KMS-11 (cell line): ENCODE measurements at regions not wholly inside any gene's neighbourhood (a gene's known extent, or its start where the extent isn't known, plus 50 kb on each side); places are given as distances from the start of the nearest gene placed in this dataset.

Experiments
- H2AFZ ChIP-seq: fragments of 200-600 bp; sonication (generic); 2 replicates; pipeline ENCODE4 v1.6.1; 2016; ENCODE audit warnings: antibody characterized with exemption, mixed run types, low read depth
- H3K27ac ChIP-seq: fragments of 200-600 bp; sonication (generic); 2 replicates; pipeline ENCODE4 v1.6.1; 2016; ENCODE audit warnings: mild to moderate bottlenecking, mixed run types
- H3K27me3 ChIP-seq: fragments of 200-600 bp; sonication (generic); 2 replicates; pipeline ENCODE4 v1.6.1; 2017; ENCODE audit warnings: mild to moderate bottlenecking, low read depth, mixed run types, moderate library complexity; ENCODE audit not compliant: insufficient read depth
- H3K36me3 ChIP-seq: fragments of 200-600 bp; sonication (generic); 2 replicates; pipeline ENCODE4 v1.6.1; 2017; ENCODE audit warnings: mild to moderate bottlenecking, mixed run types; ENCODE audit not compliant: insufficient read depth
- H3K4me1 ChIP-seq: fragments of 200-600 bp; sonication (generic); 2 replicates; pipeline ENCODE4 v1.6.1; 2016; ENCODE audit warnings: mild to moderate bottlenecking, low read depth, mixed run types; ENCODE audit not compliant: poor library complexity, severe bottlenecking
- H3K4me2 ChIP-seq: fragments of 200-600 bp; sonication (generic); 2 replicates; pipeline ENCODE4 v1.7.0; 2016; ENCODE audit warnings: mild to moderate bottlenecking, mixed run types
- H3K4me3 ChIP-seq: fragments of 200-600 bp; sonication (generic); IDR thresholded peaks from 2 replicates; pipeline ENCODE4 v1.6.1; 2017; ENCODE audit warnings: low read depth, low read length, mixed read lengths; ENCODE audit not compliant: insufficient read depth
- H3K79me2 ChIP-seq: fragments of 200-600 bp; sonication (generic); 2 replicates; pipeline ENCODE4 v1.6.1; 2016; ENCODE audit warnings: low read depth, mixed run types; ENCODE audit not compliant: insufficient read depth
- H3K9ac ChIP-seq: fragments of 200-600 bp; sonication (generic); 2 replicates; pipeline ENCODE4 v1.6.1; 2016; ENCODE audit warnings: mild to moderate bottlenecking, mixed run types
- H4K20me1 ChIP-seq: fragments of 200-600 bp; sonication (generic); 2 replicates; pipeline ENCODE4 v1.6.1; 2016; ENCODE audit warnings: mild to moderate bottlenecking, mixed run types; ENCODE audit not compliant: insufficient read depth
- TF ChIP-seq, protein P1 (sequence below): fragments of 200-600 bp; sonication (generic); conservative IDR thresholded peaks from 2 replicates; pipeline ENCODE4 v1.6.1; 2017; ENCODE audit warnings: low read depth, mild to moderate bottlenecking, antibody characterized with exemption, low read length, moderate library complexity, mixed read lengths

GRCh38 chr3:182703233-182703632 is 90.1 kb upstream of the ATP11B start:
- TF ChIP-seq, protein P1, sequence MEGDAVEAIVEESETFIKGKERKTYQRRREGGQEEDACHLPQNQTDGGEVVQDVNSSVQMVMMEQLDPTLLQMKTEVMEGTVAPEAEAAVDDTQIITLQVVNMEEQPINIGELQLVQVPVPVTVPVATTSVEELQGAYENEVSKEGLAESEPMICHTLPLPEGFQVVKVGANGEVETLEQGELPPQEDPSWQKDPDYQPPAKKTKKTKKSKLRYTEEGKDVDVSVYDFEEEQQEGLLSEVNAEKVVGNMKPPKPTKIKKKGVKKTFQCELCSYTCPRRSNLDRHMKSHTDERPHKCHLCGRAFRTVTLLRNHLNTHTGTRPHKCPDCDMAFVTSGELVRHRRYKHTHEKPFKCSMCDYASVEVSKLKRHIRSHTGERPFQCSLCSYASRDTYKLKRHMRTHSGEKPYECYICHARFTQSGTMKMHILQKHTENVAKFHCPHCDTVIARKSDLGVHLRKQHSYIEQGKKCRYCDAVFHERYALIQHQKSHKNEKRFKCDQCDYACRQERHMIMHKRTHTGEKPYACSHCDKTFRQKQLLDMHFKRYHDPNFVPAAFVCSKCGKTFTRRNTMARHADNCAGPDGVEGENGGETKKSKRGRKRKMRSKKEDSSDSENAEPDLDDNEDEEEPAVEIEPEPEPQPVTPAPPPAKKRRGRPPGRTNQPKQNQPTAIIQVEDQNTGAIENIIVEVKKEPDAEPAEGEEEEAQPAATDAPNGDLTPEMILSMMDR = no peak
- Histone ChIP-seq H3K79me2 (no peaks in the 10 kb centered on the region), H3K27me3 (no peaks in the 10 kb centered on the region), H3K4me1 (peaks cover 6% of the 10 kb centered on the region), H4K20me1 (no peaks in the 10 kb centered on the region), H3K27ac (no peak overlapping the region), H3K4me3 (no peak overlapping the region), H3K36me3 (no peaks in the 10 kb centered on the region), H3K9ac (no peak overlapping the region), H3K4me2 (no peak overlapping the region), H2AFZ (no peak overlapping the region)

DNA sequence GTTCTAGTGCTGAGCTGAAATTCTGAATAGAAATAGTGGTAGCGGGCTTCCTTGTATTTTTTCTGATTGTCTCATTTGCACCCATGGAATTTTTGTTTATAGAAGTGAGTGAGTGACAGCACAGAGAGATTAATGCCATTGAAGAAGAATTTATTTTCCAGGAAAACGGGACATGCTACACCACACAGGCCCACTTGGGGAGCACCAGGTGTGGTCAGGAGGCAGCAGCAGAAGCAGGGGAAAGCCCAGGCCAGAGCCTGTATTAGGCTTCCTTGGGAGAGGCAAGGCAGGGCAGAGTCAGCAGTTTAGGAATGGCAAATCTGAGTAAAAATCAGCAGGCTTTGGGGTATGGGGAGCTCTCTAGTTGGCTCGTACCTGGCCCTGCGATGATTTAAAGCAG is 88.4 kb upstream of the ATP11B start:
- no peaks in the 10 kb centered on the region for H4K20me1 ChIP-seq
- no peaks in the 10 kb centered on the region for H3K36me3 ChIP-seq
- no peak overlapping the region for H3K4me2 ChIP-seq
- H2AFZ ChIP-seq = no peak overlapping the region
- H3K79me2 ChIP-seq = no peaks in the 10 kb centered on the region
- no peak overlapping the region for H3K4me3 ChIP-seq
- TF ChIP-seq, protein P1 = no peak
- H3K4me1 ChIP-seq = no peaks in the 10 kb centered on the region
- H3K9ac ChIP-seq = no peak overlapping the region
- H3K27ac ChIP-seq = no peak overlapping the region
- no peaks in the 10 kb centered on the region for H3K27me3 ChIP-seq

DNA sequence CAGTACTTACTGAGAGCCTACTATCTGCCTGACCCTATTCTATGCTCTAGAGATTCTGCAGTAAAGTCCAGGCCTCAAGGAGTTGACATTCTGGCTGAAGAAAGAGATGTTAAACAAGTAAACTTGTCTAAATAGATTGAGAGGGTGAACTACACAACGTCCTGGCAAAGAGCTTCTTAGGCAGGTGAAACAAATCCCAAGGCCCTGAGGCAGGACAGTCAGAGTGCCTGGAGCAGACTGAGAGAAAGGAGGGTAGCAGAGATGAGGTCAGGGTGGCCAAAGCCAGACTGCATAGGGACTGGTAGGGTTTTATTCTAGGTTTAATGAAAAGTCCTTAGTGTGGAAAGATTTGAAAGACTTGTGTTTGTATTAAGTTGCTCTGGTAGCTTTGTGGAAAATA is 84.5 kb upstream of the ATP11B start:
- TF ChIP-seq, protein P1 = no peak
- H3K27me3 ChIP-seq = no peaks in the 10 kb centered on the region
- no peak overlapping the region for H3K9ac ChIP-seq
- H3K36me3 ChIP-seq = no peaks in the 10 kb centered on the region
- peaks cover 28% of the 10 kb centered on the region for H3K4me1 ChIP-seq
- no peak overlapping the region for H3K4me2 ChIP-seq
- no peak overlapping the region; the same call in 1 of the 2 replicates for H2AFZ ChIP-seq
- H4K20me1 ChIP-seq = no peaks in the 10 kb centered on the region
- H3K27ac ChIP-seq = no peak overlapping the region
- H3K79me2 ChIP-seq = no peaks in the 10 kb centered on the region
- no peak overlapping the region for H3K4me3 ChIP-seq

GRCh38 chr3:182709306-182709705 is 84.0 kb upstream of the ATP11B start:
- no peak overlapping the region for H3K4me3 ChIP-seq
- TF ChIP-seq, protein P1 = no peak
- H3K4me2 ChIP-seq = no peak overlapping the region
- peaks cover 32% of the 10 kb centered on the region for H3K4me1 ChIP-seq
- no peak overlapping the region for H3K9ac ChIP-seq
- H4K20me1 ChIP-seq = no peaks in the 10 kb centered on the region
- no peaks in the 10 kb centered on the region for H3K79me2 ChIP-seq
- H2AFZ ChIP-seq = no peak overlapping the region
- H3K36me3 ChIP-seq = no peaks in the 10 kb centered on the region
- H3K27me3 ChIP-seq = no peaks in the 10 kb centered on the region
- no peak overlapping the region for H3K27ac ChIP-seq
